H54 (cell line): ENCODE measurements at regions not wholly inside any gene's neighbourhood (a gene's known extent, or its start where the extent isn't known, plus 50 kb on each side); places are given as distances from the start of the nearest gene placed in this dataset.

ENCODE experiments used
- DNase-seq: peaks from one replicate; pipeline ENCODE4 v3.0.0; 2011; ENCODE audit warnings: low spot score, mixed read lengths; ENCODE audit not compliant: insufficient read length
- FAIRE-seq: peaks from 3 replicates; lab custom pipeline; 2011; peaks lifted over from hg19 to GRCh38; lab: Jason Lieb, UNC
- POLR2A ChIP-seq: IDR thresholded peaks from 2 replicates; pipeline ENCODE4 v1.6.1; 2011; ENCODE audit warnings: low read depth, mild to moderate bottlenecking, low read length

DNA sequence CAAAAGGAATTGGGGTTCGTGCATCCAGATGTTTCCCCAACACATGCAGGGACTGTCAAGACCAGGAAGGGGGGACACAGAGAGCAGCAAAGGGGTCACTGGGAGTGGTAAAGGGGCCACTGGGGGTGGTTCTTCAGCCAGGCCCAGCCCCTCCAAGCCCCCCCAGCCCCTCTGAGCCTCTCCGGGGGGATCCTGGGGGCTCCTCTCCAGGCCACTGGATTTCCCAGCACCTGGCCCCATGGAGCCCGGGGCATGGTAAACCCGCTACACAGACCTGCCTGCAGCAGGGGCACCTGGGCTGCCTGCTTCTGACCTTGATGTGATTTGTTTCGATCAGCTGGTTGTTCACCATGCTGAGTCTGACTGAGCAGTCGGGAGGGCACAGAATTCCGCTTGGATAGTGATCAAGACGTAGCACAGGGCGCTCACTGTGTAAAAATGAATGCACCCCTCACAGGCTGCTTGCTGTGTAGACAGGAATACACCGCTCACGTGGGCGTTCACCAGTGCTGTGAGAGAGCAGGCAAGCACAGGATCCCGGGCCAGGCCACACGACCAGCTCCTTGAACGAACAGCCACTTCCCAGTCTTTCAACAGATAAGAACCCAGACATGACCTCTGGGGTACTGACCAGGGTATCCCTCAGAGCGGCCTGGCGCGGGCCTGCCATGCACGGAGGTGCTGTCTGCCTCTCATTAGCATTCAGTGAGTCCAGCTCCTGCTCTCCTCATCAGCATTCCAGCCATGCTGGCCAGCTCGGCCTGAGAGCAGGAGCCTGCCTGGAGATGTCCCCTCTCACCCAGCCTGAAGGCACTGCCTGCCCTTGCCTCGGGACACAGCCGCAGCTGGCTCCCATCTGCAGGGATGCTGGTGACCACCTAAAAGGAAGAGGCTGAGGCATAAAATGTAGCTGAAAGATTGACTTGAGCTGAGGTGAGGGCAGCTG is 73.3 kb upstream of the OTOS start:
- no peak for TF ChIP-seq POLR2A

DNA sequence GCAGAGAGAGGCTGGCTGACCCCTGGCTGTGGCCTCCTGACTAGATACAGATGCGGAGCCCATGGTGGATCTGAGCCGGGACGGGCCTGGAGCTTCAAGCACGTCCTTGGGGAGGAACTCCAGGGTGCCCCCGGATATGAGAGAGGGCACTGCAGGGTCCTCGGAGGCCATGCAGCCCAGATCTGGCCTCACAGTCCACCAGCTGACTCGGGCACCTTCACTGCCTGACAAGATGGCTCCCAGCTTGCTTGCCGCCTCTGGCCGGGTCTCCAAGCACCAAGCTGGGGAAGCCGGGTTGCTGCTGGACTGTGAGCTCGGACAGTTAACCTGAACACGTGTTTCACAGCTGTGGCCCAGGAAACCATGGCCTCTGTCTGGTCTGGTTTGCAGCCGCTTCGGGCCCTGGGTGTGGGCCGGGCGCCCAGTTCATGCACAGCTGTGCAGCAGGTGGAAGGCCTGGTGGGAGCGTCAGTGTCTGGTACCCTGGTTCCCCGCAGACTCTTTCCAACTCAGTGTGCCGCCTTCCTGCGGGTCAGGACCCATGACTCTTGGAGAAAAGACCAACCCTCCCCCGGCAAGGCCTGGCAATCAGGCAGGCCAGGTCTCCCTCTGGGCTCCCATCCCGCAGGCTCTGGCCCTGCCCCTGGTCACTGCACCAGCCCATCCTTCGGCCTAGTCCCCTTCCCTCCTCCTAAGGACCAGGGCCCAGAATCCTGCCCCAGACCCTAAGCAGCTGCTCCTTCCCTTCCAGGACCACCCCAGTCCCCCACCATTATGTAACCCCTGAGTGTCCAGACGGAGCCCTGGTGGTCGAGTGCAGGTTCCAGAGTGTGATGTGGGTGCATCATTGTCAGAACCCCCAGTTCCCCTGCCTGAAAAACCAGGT is 74.6 kb upstream of the OTOS start:
- DNase-seq (no peak), FAIRE-seq (no peak)
- TF ChIP-seq POLR2A: no peak

More for the DNA sequence above, 73.3 kb upstream of the OTOS start:
- FAIRE-seq (no peak), DNase-seq (no peak)

DNA sequence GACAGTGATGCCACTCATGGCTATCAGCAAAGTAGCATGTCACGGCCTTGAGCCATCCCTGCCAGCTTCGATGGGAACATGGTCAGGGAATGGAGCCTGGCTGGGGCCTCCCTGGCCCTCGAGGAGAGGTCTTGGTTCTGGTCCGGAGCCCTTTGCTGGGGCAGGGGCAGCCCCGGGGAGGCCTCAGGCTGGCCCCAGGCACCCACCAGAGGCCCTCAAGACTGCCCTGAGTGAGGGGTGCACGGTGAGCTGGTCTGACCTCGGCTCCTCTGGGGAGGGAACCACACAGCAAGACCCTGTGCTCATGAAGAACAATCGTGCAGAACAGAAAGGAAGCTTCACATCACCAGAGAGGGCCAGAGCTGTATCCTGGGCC is 75.2 kb upstream of the OTOS start:
- FAIRE-seq (no peak), DNase-seq (no peak)
- TF ChIP-seq POLR2A: no peak

DNA sequence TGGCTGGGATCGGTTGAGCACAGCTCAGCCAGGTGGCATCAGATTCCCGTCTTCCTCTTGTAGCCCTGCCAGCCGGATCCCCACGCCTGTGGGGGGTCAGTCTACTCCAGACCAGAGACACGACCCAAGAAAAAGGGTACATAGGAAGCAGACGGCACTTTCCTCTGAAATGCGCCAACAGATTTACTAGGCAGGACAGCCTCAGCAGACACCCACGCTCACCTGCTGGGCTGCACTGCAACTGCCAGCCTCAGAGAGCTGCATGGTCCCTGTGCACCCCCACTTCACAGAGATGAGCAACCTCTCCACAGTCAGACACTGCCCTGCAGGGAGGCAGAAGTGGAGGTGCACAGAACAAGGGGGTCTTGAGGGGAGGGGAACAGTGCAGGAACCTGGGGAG is 75.7 kb upstream of the OTOS start:
- FAIRE-seq (no peak), DNase-seq (no peak)
- no peak for TF ChIP-seq POLR2A

DNA sequence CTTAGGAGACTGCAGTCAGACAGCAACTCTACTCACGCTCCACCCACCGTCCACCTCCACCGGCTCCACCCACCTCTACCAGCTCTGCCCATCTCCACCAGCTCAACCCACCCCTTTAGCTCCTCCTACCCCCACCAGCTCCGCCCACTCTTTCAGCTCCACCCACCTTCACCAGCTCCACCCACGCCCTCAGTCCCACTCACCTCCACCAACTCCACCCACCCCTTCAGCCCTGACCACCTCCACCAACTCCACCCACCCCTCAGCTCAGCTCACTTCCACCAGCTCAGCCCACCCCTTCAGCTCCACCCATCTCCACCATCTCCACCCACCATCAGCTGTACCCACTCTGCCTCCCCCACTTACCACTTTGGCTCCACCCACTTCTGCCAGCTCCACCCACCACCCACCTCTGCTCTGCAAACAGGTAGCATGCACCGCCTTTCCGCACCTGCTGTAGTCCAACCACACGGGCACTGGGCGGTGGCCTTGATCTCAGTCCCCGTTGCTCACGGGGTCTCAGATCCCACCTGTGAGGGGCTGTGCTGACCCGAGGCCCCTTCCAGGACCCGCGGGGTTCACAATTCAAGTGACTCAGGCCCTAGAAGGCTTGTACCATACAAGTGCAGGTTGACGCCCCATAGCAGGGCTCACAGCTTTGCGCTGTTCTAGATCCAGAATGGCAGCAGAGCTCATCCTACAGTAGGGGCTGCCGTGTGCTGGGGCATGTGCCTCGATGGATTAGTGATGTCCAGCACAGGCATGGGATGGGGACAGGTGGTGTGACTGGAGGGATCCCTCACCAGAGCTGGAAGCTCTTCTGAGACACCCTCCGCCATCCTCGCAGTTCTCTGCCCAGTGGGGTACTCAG is 77.2 kb upstream of the OTOS start:
- no peak for TF ChIP-seq POLR2A
- DNase-seq (no peak), FAIRE-seq (no peak)

DNA sequence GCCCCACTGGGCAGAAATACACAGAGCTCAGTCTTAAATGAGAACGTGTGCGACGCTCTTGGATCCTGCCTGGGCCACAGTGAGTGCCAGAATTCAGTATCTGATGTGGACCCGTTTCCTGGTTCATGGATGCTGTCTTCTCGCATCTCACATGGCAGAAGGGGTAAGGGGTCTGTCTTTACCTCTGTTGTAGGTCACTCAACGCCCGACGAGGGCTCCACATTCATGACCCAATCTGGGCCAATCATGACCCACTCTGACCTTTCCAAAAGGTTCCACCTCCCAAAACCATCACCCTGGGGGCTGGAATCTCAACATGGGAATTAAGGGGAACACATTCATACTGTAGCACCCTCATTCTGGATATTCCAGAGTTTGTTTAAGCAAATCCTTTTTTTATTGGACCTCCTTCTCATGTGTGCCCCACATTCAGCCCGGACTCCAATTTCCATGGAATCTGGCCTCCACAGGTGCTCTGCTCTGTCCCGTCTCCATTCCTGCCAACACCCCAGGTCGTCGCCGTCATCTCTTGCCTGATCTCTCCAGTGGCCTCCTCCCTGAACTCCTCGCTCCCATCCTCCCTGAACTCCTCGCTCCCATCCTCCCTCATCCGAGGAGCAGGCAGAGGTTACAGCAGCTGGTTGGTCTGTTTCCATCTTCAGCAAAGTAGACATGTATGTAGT is 78.9 kb upstream of the OTOS start:
- DNase-seq (no peak), FAIRE-seq (no peak)
- no peak for TF ChIP-seq POLR2A

DNA sequence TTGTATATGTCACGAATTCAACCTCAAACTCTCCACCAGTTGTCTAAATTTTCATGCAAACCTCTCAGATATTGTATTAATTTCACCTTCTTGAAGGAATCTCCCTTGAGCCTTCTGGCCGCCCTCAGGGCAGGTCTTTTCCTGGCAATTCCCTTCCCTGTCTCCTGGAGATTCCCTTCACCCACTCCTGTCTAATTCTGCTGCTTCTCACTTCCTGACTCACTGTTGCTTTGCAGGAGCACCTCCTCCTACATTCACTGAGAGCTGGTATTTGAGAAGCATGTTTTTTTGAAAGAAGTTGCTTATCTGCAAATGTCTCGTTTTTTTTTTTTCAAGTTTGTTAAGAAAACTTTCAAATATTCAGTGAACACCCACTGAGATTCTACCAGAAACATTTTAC is 79.9 kb upstream of the OTOS start:
- DNase-seq: no peak
- no peak for FAIRE-seq
- TF ChIP-seq POLR2A: no peak

DNA sequence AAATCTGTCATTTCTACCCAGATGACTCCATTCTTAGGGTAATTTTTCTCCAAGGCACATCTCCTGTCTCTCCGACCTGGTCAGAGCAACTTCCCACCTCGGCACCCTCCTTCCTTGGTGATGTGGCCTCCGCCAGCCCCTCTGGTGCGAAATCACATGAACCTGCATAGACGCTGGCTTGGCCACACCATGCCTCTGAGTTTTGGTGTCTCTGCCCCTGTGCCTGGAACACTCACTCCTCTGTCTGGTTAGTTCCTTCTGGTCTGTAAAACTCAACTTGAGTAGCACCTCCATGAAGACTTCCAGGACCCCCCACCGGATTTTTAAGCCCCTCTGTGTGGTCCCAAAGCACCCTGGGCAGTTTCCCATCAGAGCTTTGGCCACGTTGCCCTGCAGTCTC is 83.2 kb upstream of the OTOS start:
- no peak for DNase-seq
- FAIRE-seq: no peak
- TF ChIP-seq POLR2A: no peak

DNA sequence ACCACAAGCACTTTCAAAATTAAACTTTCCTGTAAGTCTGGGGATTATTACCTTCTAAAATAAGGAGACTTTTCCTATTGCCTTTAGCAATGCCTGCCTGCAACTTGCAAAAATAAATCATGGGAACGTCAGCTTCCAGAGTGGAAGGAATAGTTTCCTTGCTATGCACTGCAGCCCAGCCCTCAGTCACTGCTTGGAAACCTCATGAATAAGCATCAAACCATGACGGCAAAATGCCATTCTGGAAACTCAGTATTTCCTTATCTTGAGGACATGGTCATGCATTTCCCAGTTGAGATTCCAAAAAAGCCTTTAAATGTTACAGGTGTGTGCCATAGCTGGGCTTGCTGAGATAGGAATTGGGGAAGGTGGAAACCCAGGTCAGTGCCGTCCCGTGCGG is 84.2 kb upstream of the OTOS start:
- FAIRE-seq: no peak
- no peak for TF ChIP-seq POLR2A
- no peak for DNase-seq

DNA sequence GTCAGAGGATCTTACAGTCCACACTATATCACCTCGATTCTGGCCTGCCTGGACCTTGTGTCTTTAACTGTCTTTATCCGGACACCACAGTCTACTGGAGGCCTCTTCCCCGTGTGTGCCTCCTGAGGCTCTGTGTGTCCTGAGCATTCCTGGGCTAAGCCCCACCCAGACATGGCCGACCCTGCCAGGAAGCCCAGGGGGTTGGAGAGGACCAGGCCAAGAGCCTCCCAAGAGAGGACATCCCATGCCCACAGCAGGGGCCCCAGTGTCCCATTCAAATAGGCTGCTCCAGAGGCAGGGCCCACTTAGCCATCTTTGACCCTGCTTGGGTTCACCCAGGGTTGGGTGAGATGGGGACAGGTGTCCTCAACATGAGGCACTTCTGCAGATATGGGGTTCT is 84.7 kb upstream of the OTOS start:
- TF ChIP-seq POLR2A: no peak
- FAIRE-seq: no peak
- no peak for DNase-seq

DNA sequence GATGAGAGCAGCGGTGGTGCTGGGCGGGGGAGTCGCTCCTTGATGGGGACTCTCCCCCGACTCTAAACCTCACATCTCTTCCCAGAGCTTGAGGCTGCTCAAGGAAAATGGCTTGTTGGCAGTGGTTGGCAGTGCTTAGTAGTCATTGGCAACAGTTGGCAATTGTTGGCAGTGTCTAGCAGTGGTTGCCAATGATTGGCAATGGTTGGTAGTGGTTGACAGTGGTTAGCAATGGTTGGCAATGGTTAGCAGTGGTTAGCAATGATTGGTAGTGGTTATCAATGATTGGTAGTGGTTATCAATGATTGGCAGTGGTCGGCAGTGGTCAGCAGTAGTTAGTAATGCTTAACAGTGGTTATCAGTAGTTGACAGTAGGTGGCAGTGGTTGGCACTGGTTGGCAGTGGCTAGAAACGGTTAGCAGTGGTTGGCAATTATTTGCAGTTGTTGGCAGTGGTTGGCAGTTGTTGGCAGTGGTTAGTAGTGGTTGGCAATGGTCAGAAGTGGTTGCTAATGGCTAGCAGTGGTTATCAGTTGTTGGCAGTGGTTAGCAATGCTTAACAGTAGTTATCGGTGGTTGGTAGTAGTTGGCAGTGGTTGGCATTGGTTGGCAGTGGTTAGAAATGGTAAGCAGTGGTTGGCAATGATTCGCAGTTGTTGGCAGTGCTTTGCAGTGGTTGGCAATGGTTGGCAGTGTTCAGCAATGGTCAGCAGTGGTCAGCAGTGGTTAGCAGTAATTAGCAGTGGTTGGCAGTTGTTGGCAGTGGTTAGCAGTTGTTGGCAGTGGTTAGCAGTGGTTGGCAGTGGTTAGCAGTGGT is 85.4 kb upstream of the OTOS start:
- no peak for DNase-seq
- FAIRE-seq: no peak
- TF ChIP-seq POLR2A: no peak

DNA sequence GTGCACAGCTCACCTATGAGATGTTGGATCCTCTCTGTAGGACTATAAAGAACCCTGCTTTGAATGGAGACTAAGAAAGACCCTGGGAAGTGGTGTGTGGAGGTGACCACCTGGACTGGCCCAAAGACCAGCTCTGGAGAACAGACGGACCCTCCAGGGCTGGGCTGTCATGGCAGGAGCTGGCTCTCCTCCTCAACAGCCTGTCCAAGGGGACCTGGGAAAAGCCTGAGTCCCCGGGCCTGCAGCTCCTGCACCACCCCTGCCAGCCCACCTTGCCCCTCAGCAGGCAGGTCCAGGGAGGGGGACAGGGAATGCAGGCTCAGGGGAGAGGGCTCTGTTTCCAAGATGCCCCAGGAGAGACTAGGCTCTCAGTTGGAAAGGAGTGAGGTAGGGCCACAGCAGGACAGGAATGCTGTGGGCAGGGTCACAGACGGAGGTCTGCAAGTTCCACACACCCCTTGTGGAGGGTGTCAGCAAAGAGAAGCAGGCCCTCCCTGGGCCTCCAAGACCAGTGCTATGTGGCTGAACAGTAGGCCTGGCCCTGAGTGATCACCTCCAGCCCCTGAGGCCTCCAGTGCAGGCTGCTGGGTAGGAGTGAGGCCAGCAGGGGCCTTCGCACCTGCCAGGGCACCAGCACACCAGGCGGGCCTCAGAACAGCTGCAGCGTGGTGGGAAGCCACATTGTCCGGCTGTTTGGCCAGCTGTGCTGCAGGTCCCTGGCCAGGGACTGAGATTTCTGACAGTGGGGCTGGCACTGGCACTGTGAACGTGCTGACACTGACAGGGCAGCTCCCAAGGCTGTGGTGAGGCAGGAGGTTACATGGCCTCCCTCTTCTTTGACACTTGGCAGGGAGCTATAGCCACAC is 86.4 kb upstream of the OTOS start:
- FAIRE-seq (no peak), DNase-seq (no peak)
- no peak for TF ChIP-seq POLR2A
